HepG2 (cell line): ENCODE measurements at regions not wholly inside any gene's neighbourhood (a gene's known extent, or its start where the extent isn't known, plus 50 kb on each side); places are given as distances from the start of the nearest gene placed in this dataset.

ENCODE experiments used
- ARID5B ChIP-seq: IDR thresholded peaks from 2 replicates; pipeline ENCODE4 v1.4.0; 2020; ENCODE audit warnings: mild to moderate bottlenecking, missing genetic modification reagents
- ATF2 ChIP-seq: sonication (generic); formaldehyde crosslinking; IDR thresholded peaks from 2 replicates; pipeline ENCODE4 v1.4.0; 2020; ENCODE audit warnings: missing genetic modification reagents
- E2F1 ChIP-seq: sonication (generic); formaldehyde crosslinking; IDR thresholded peaks from 2 replicates; pipeline ENCODE4 v1.5.0; 2020; ENCODE audit warnings: missing genetic modification reagents
- MXD1 ChIP-seq: sonication (generic); formaldehyde crosslinking; IDR thresholded peaks from 2 replicates; pipeline ENCODE4 v1.4.0; 2020; ENCODE audit warnings: mild to moderate bottlenecking, missing genetic modification reagents
- TIGD3 ChIP-seq: sonication (generic); formaldehyde crosslinking; IDR thresholded peaks from 2 replicates; pipeline ENCODE4 v1.5.1; 2020; ENCODE audit warnings: mild to moderate bottlenecking, missing genetic modification reagents, borderline replicate concordance
- ZNF343 ChIP-seq: sonication (generic); formaldehyde crosslinking; IDR thresholded peaks from 2 replicates; pipeline ENCODE4 v1.4.0; 2020; ENCODE audit warnings: mild to moderate bottlenecking, missing genetic modification reagents
- ZNF362 ChIP-seq: sonication (generic); formaldehyde crosslinking; IDR thresholded peaks from 2 replicates; pipeline ENCODE4 v1.4.0; 2020; ENCODE audit warnings: missing genetic modification reagents, mild to moderate bottlenecking, borderline replicate concordance

GRCh38 chr6:28643017-28643740, 117.5 kb downstream of the GPX5 start (continued):
- no peak for TF ChIP-seq TIGD3
- no peak for TF ChIP-seq E2F1 (CRISPR knock-in tag)
- peak; percentile 32; the same call in 1 of the 2 replicates for TF ChIP-seq ATF2
- no peak for TF ChIP-seq ZNF343 (CRISPR knock-in tag)
- peak; percentile 48; the same call in 1 of the 2 replicates for TF ChIP-seq ARID5B (CRISPR knock-in tag)
- TF ChIP-seq MXD1, result no peak
- TF ChIP-seq ZNF362 (CRISPR knock-in tag), result peak; percentile 70; the same call in 1 of the 2 replicates
